HG02759 (cell line): ENCODE measurements at regions not wholly inside any gene's neighbourhood (a gene's known extent, or its start where the extent isn't known, plus 50 kb on each side); places are given as distances from the start of the nearest gene placed in this dataset.
"Not testable (repeated sequence)": the region's sequence is repeated elsewhere in the genome, so short reads cannot be mapped to it uniquely, and the experiment has no call there.

Experiments used
- ATAC-seq: cut with Tn5 transposase; IDR thresholded peaks from one replicate; pipeline ENCODE4 v1.9.1; 2021; ENCODE audit warnings: mild to moderate bottlenecking, moderate library complexity; ENCODE audit not compliant: unreplicated experiment

DNA sequence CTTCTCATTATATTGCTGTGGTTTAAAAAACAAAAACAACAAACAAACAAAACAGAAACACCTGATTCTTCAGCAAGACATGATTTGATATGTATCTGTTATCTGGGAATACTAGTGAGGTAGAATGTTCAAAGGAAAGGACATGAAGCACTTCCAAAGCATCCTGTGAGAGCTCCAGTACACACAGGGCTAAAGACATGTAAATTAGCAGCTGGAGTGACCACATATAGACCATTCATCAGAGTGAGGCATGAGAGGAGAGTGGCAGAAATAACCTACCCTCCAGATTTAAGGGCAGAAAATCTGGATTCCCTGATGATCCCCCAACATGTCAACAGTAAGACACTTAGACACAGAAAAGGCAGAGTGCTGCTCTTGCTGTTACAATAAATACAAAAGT lies 260.5 kb upstream of the CHRM3 start:
- ATAC-seq = no peak

DNA sequence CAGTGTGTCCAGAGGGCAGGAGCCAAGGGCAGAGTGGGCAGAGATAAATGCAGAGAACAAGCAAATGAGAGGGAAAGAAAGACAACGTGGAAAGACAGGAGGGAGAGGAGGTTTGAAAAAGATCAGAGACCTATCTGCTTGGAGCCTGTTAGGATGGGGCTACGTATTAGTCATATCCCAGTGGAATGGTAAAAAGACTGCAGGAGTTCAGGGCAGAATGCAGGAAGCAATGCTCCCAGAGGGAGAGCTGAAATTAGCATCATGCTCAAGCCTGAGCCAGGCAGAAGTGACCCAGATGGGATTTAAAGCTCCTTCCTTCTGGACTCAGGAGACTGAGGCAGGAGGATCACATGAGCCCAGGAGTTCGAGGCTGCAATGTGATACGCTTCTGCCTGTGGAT lies 261.3 kb upstream of the CHRM3 start:
- ATAC-seq = no peak

DNA sequence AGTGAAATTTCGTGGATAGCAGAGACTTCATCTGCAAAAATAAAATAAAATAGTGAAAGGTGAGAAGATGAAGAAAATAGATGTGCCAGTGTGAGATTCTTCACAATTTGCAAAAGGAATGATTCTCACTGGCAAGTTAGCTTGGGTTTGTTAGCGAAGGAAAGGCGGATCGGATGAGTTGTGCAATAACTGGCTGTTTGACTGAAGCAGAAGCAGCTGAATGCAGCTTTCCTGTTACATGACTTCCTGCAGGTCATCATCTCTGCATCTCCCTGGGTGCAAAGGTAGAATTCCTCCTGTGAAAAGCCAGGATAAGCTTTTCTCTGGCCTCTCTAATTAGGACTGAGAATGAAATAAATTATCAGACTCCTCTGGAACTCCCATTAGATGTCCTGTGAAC lies 263.1 kb upstream of the CHRM3 start:
- no peak for ATAC-seq

DNA sequence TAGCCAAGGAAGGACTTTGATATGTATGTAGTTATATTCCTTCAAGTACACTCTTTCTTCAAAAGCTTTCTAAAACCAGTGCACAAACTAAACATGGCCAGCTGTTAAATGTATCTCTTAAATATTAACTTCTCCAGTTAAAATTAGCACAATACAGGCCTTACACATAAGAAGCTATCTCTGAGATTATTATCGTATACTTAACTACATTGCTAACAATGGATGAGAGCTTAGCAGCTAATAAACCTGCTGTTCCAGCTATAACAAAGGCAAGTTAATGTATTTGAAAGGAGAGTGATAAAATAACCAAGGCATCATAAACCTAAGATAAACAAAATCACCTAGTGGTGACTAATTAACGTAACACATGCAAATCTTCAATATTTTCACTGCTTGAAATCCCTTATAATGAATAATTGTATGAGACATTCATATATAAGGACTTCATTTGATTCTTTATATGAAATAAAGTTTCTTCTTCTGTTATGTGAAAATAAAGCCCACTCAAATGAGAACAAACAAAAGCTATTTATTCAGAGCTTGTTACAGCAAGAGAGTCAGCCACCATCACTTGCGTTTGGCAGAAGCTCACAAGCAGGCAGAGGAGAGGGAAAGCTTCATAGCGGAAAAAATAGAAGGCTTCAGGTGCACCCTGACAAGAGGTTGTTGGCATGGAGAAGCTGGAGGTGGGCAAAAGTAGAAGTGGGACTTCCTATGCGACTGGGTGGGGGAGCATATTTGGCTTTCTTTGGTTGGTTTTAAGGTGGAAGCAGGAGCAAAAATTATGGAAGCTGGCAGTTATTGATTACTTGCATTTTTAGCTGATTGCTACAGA lies 274.1 kb upstream of the CHRM3 start:
- no peak for ATAC-seq

DNA sequence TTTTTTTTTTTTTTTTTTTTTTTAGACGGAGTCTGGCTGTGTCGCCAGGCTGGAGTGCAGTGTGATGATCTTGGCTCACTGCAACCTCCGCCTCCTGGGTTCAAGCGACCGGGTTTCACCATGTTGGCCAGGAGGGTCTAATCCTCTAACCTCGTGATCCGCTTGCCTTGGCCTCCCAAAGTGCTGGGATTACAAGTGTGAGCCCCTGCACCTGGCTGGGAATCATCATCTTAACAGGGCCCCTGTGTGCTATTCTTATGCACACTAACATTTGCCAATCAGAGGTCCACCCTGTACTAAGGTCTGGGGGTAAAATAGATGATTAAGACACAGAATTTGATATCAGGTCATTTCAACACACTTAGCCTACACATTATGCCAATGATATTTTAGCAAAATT lies 278.7 kb upstream of the CHRM3 start:
- ATAC-seq = no peak

DNA sequence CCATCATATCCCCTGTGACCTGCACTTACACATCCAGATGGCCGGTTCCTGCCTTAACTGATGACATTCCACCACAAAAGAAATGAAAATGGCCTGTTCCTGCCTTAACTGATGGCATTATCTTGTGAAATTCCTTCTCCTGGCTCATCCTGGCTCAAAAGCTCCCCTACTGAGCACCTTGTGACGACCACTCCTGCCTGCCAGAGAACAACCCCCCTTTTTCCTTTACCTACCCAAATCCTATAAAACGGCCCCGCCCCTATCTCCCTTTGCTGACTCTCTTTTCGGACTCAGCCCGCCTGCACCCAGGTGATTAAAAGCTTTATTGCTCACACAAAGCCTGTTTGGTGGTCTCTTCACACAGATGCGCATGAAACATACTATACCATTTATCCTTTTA lies 279.7 kb upstream of the CHRM3 start:
- not testable (repeated sequence) for ATAC-seq

DNA sequence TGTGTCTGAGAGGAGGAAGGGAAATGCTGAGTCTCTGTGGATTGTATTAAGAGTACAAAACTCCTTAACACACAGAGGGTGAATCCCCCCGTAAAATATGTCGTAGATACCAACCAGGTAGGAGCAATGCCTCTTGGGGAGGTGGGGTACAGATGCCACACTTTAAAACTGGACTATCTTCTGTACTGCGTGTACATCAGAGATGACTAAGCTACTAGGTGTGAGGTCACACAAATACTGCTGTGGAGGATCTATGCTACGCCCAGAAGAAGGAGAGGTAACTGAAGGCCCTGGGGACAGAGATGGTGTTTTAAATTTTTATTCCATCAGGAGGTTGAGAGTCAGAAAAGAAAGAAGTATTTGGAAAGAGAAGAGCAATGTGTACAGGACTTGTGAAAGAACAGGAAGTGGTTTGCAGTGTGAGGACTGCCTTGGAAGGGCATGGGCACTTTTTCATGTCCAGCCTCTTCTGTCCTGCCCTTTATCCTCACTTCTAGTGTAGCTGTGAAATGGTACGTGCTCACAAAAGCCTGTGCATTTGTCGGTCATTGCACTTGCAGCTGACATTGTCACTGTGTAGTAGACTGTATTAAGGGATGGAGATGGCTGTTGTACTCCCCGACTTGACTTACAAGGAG lies 287.8 kb upstream of the CHRM3 start:
- ATAC-seq = no peak

DNA sequence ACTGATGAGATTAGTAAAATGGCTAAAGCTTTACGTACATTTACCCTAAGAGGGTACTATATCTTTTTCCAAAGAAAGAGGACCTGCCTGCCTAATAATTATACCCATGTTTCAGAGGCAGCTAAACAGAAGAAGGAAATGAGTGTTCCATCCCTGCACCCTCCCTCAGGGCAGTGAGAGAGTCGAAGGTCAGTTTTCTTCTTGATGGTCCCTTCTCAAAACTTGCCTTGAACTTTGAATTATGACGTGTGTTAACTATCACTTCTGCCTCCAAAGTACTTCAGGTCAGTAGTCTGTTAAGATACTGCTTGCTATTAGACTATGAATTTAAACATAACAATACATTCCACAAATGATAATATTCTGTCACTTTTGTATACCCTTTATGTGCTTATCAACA lies 294.8 kb upstream of the CHRM3 start:
- no peak for ATAC-seq

DNA sequence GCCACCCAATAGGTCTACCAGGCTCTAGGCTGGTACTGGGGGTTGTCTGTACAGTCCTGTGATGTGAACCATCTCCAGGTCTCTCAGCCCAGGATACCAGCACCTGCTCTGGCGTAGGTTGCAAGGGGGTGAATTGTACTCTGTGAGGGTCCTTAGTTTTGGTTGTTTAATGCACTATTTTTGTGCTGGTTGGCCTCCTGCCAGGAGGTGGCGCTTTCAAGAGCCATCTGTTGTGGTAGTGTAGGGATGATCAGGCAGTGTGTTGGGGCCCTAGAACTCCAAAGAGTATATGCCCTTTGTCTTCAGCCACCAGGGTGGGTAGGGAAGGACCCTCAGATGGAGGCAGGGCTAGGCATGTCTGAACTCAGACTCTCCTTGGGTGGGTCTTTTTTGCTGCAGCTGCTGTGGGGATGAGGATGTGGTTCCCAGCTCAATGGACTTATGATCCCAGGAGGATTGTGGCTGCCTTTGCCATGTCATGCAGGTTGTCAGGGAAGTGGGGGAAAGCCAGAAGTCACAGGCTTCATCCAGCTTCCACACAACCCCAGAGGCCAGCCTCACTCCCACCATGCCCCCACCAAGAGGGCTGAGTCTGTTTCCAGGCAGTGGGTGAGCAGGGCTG lies 301.8 kb upstream of the CHRM3 start:
- ATAC-seq = no peak

DNA sequence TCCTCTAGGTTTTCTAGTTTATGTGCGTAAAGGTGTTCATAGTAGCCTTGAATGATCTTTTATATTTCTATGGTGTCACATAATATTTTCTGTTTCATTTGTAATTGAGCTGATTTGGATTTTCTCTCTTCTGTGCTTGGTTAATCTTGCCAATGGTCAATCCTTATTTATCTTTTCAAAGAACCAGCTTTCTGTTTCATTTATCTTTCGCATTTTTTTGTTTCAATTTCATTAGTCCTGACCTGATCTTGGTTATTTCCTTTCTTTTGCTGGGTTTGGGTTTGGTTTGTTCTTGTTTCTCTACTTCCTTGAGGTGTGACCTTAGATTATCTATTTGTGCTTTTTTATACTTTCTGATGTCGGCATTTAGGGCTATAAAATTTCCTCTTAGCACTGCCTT lies 304.4 kb upstream of the CHRM3 start:
- not testable (repeated sequence) for ATAC-seq

DNA sequence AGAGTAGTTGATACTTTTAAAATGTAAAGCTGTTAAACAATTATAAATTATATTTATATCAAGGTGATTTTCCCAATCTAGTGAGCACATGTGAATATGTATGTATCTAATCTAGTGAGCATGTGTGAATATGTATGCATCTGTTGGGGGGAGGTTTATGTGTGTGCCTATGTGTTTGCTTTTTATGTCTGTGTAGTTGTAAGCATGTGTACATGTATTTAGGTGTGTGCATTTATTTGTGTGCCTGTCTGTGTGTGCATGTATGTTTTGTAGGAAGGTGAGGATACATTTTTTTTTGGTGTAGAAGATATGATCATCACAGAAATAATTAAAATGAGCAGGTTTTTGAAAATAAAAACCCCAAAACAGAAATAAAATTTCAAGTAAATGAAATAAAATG lies 318.9 kb upstream of the CHRM3 start:
- ATAC-seq = no peak

DNA sequence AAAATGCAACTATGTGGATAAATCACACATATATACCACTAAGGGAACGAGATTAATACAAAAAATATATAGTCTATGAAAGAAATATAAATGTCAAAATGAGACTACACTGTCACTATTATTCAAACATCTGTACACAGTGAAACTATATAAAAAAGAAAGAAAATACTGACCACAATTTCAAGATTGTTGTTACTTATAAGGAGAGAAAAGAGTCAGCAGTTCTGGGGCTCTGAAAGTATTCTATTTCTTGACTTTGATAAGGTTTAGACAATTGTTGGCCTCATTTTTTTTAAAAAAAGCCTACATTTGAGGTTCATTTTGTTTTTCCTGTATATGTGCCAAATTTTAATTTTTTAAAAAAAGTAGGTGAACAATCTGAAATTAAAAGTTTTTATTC lies 319.3 kb upstream of the CHRM3 start:
- no peak for ATAC-seq

DNA sequence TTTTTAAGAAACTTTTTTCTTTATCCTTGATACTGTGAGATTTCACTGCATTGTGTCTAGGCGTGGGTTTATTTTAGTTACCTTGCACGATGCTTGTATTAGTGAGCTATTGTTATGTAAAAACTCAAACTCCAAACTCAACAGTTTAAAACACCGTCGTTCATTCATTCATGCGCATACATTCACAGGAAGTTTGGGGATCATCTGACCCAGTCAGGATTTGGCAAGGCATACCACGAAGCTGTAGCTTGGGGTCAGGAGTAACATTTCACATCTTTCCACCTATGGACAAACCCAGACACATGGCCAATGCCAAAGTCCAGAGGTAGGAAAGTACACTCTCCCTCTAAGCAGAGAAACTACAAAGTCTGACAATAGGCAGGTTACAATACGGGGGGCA lies 324.6 kb upstream of the CHRM3 start:
- no peak for ATAC-seq

DNA sequence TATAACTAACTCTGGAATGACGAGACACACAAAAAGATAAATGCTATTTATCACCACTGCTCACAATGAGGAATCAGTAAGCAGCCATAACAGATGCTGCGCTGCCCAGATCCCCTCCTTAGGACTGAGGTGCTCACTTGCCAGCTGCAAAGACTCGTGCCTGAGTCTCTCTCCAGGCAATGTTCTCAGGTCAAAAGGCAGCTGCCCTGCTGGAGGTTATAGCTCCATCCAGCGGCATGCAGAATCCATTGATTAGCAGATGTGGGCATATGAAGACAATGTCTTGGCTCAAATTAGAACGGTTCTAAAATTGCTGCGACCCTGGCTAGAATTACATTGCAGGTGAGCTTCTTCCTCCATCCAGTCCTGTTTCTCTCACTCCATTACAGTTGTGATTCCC lies 328.2 kb upstream of the CHRM3 start:
- no peak for ATAC-seq

DNA sequence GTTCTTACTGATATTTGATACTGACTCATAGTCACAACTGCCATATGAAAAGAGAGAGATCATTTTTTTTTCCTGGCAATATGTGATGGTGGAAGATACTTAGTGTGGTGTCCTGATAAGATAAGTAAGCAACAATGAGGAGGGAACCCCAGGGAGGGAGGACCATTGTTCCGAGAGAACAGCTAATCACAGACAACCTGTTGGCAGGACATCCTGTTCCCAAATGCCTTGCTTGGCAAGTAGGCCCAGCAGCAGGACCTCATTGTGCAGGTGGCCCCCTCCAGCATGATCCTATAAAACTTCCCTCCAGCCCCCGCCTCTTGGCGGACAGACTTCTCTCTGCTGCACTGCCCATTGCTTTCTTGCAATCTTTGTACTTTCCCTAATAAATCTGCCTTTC lies 329.4 kb upstream of the CHRM3 start:
- ATAC-seq = no peak

DNA sequence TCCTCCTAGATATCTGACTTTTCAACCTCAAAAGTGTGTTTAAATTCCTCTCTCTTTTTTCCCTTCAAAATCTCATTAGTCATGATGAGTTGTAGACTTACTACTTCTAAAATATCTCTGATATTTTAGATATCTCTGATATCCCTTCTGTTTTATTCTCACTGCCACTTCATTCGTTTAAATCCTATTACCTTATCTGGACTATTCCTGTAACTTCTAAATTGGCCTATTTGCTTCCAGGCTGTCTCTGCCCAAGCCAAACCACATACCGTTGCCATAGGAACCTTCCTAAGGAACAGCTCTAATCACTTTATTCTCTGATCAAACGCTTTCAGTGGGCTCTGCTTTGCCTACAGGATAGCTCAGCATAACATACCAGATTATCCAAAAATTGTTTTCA lies 333.1 kb upstream of the CHRM3 start:
- ATAC-seq = no peak

DNA sequence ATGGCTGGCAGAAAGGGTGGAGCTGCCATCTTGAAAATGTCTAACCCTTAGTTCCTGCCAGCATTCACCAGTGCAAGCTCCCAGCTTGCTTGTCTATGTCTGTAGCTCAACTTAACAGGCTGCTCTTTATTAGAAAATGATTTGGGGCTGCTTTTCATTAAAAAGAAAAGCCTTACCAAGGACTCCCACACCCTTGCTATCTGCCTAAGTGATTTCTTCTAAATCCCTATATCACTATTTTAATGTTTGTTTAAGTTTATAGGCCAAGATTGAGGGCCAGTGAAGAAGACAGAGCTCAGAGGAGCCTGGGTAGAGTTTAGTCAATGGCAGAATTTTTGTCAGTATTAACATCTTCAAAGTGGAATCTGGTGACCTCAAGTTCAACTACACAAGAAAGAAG lies 336.8 kb upstream of the CHRM3 start:
- no peak for ATAC-seq

DNA sequence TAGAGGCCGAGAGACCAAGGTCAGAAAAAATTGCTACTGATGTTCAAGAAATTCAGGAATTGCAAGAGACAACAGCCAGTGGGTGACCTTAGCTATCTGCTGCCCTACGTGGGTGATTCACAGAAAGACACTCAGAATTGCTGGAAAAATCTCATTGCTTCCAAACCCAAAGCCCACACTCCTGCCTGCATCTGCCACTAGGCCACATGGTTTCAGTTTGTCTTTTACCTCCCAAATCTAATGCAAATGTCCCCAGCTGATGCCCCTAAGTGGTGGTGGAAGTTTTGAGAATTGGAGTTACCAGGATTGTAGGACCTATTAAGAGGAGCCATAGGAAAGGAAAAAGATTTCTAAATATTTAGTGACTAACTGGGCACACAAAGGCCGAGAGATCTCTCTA lies 341.5 kb upstream of the CHRM3 start:
- no peak for ATAC-seq

DNA sequence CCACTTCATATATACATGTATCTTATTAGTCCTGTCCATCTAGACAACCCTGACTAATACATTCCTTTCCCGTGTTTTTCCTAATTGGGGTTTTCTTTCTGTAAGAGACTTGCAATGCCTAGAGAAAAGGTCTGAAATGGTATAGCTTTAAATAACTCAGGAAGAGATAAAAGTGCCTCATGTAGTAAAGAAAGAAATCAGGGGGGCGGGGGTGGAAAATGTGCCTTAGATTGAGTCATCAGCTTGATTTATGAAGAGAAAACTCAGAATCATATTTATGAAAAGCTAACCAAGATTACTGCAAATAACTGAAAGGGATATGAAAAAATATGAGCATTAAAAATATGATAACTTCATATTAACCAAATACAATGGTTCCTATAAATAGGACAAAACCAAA lies 345.8 kb upstream of the CHRM3 start:
- ATAC-seq = no peak

DNA sequence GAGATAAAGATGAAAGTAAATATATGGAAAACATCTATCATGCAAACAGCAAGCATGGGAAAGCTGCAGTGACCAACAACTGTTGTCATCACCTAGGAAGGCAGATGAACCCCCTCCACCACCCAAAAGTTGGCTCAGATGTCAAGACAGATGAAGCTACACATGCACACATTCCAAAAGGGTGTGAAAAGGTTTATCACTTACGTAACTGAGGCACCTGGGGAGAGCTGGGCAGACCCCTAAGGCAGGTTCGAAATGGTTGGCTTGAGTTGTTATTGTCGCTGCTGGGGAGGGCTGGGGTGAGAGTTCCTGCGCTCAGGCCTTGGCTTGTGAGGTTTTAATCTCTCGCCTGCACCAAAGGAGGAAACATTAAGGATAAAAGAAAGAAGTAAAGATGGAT lies 355.1 kb upstream of the CHRM3 start:
- ATAC-seq = no peak

DNA sequence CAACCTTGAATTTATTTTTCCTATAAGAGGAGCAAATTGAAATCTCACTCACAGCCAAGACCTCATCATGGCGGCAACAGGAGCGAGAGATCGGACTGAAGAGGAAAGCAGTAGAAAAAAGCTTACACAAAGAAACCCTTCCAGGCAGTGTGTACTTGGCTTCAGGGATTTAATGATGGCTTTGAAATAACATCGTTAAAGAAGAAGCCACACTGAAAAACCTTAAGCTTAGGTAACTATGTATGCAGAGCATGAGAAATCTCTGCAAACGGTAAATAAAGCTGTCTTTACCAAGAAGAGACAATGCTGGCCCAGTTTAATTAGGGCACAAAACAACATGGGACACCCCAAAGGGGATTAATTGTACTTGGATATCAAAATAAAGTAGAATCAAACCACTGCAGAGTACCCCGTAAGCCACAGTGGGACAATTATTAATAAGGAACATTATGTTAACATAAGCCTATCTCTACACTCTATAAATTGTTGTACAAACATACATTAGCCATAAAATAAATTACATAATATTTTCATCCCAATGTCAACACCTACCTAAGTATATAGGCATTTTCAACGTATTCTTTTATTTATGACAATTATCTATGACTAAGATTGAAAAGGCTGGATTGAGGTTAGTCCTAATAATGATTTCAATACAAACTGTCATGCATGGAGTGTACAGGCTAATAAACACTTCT lies 360.2 kb upstream of the CHRM3 start:
- no peak for ATAC-seq

DNA sequence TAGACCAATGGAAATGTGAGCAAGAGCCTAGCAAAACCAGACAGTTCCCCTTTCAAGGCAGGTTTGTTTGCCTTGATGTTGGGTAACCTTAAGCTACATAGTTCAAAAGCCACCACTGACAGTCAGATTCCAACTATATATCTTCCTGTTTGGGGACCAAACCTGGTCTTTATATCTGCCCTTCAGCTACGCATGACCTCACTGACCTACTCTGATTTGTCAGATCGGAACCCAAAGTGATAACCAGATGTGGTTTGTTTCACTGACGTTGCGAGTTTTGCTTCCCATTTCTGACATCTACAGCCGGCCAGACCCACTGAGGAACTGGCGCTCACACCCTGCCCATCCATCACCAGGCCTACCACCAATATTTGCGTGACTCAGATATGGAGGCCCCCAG lies 361.1 kb upstream of the CHRM3 start:
- no peak for ATAC-seq
